Left ventricle myocardium inferior (tissue), 1 donor: ENCODE measurements at regions not wholly inside any gene's neighbourhood (a gene's known extent, or its start where the extent isn't known, plus 50 kb on each side); places are given as distances from the start of the nearest gene placed in this dataset.

Experiments used
- DNase-seq: peaks from one replicate; pipeline ENCODE4 v3.0.0-alpha.2; 2020
- H3K27ac ChIP-seq: fragments of 200-600 bp; replicated peaks from 2 replicates; pipeline ENCODE4 v1.8.0; 2021
- H3K27me3 ChIP-seq: fragments of 200-600 bp; 2 replicates; pipeline ENCODE4 v1.8.0; 2021; ENCODE audit warnings: low read depth
- H3K36me3 ChIP-seq: fragments of 200-600 bp; 2 replicates; pipeline ENCODE4 v1.8.0; 2021
- H3K4me1 ChIP-seq: fragments of 200-600 bp; 2 replicates; pipeline ENCODE4 v1.8.0; 2021
- H3K4me3 ChIP-seq: fragments of 200-600 bp; 2 replicates; pipeline ENCODE4 v1.8.0; 2021; ENCODE audit warnings: mild to moderate bottlenecking, moderate library complexity
- H3K9me3 ChIP-seq: fragments of 200-600 bp; replicated peaks from 2 replicates; pipeline ENCODE4 v1.8.0; 2021
- intact Hi-C: fragments of 100-400 bp; cut with micrococcal nuclease; formaldehyde crosslinking; loops from one replicate; pipeline ENCODE4 v1.11.0; 2022
- TF ChIP-seq, protein P1 (sequence below): fragments of 200-600 bp; IDR thresholded peaks from 2 replicates; pipeline ENCODE4 v1.8.0; 2021; ENCODE audit warnings: antibody characterized with exemption, mild to moderate bottlenecking, borderline replicate concordance
- donor health status: DM: no; HTN: yes; CAD: no; lungs with severe emphysema.

DNA sequence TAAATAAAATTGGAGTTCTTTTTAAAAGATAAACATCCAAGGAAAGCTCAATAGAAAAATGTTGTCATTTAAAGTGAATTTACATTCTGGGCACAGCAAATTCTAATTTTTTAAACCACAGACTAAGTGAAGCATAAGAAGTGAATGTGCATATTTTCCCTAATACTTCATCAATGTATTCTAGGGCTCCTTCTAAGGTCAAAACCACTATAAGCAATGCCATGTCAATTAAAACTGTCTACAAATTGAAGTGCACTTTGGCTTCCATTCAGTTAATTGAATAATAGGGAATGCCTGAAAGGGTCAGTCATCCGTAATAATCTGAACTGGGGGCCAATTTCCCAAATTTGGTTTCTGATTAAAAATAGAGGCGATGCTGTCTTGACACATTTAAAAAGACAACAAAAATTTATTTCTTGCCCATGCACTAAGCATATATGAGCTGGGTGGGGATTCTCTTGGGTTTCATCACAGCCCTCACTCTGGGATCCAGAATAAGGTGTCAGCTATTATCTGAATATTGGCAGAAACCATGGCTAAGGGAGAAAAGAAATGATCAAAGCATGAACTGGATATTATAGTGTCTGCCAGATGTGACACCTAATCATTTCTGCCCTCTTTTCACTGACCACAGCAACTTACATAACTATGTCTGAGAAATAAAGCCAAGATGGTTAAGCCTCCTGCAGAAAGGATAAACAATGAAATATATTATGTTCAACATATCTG lies 660.6 kb upstream of the B3GALT2 start:
- Histone ChIP-seq H3K36me3 (no peaks in the 10 kb centered on the region), H3K4me1 (no peaks in the 10 kb centered on the region), H3K4me3 (no peak overlapping the region), H3K27me3 (no peaks in the 10 kb centered on the region), H3K27ac (no peak overlapping the region), H3K9me3 (no peaks in the 10 kb centered on the region)
- DNase-seq: no peak
- intact Hi-C loops: no loop called here
- TF ChIP-seq, protein P1, sequence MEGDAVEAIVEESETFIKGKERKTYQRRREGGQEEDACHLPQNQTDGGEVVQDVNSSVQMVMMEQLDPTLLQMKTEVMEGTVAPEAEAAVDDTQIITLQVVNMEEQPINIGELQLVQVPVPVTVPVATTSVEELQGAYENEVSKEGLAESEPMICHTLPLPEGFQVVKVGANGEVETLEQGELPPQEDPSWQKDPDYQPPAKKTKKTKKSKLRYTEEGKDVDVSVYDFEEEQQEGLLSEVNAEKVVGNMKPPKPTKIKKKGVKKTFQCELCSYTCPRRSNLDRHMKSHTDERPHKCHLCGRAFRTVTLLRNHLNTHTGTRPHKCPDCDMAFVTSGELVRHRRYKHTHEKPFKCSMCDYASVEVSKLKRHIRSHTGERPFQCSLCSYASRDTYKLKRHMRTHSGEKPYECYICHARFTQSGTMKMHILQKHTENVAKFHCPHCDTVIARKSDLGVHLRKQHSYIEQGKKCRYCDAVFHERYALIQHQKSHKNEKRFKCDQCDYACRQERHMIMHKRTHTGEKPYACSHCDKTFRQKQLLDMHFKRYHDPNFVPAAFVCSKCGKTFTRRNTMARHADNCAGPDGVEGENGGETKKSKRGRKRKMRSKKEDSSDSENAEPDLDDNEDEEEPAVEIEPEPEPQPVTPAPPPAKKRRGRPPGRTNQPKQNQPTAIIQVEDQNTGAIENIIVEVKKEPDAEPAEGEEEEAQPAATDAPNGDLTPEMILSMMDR: no peak

DNA sequence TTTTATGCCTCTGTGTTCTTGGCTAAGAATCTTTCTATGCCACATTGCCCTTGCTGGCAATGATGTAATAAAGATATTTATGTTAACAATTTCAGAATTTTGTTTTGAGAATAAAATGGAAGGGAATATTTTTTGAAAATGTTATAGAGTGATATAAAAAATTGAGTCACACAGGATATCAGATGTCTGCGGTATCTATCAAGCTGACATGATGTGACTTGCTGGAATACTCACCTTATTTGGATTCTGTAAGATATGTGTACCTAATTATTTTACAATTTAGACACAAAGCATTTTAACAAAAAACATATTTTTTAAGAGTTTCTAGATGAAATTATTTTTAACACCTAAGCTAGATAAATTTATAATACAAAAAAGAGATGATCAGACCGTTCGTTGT lies 660.0 kb upstream of the B3GALT2 start:
- H3K4me1 ChIP-seq: no peaks in the 10 kb centered on the region
- DNase-seq: no peak
- no peaks in the 10 kb centered on the region for H3K27me3 ChIP-seq
- TF ChIP-seq, protein P1: no peak
- no peak overlapping the region for H3K4me3 ChIP-seq
- H3K36me3 ChIP-seq: no peaks in the 10 kb centered on the region
- no peak overlapping the region for H3K27ac ChIP-seq
- H3K9me3 ChIP-seq: no peaks in the 10 kb centered on the region
- intact Hi-C loops: no loop called here

DNA sequence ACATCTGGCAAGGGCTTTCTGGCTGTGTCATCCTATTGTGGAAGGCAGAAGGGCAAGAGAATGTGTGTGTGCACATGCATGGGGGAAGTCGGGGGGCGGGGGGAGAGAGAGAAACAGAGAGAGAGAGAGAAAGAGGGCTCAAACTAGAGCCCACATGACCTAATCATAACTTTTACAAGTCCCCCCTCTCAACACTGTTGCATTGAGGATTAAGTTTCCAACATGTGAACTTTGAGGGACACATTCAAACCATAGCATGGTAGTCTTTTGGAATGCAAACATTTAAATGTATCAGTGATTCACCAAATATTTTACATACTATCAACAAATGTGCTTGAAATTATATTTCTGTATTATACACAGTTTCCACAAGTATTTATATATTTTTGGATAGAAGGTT lies 655.4 kb upstream of the B3GALT2 start:
- Histone ChIP-seq H3K36me3 (no peaks in the 10 kb centered on the region), H3K27ac (no peak overlapping the region), H3K27me3 (no peaks in the 10 kb centered on the region), H3K4me3 (no peak overlapping the region), H3K4me1 (no peaks in the 10 kb centered on the region), H3K9me3 (no peaks in the 10 kb centered on the region)
- DNase-seq: no peak
- TF ChIP-seq, protein P1: no peak
- intact Hi-C loops: no loop called here

DNA sequence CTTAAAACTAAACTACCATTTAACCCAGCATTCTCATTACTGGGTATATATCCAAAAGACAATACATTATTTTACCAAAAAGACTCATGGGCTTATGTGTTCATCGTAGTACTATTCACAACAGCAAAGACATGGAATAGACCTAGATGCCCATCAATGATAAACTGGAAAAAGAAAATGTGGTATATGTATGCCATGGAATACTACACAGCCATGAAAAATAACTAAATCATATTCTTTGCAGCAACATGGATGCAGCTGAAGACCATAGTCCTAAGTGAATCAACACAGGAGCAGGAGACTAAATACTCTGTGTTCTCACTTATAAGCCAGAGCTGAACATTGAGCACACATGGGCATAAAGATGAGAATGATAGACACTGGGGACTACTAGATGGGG lies 645.1 kb upstream of the B3GALT2 start:
- intact Hi-C loops: no loop called here
- no peaks in the 10 kb centered on the region for H3K4me1 ChIP-seq
- H3K27ac ChIP-seq: no peak overlapping the region
- TF ChIP-seq, protein P1: no peak
- H3K27me3 ChIP-seq: no peaks in the 10 kb centered on the region
- no peaks in the 10 kb centered on the region for H3K36me3 ChIP-seq
- H3K9me3 ChIP-seq: peaks cover 55% of the 10 kb centered on the region
- H3K4me3 ChIP-seq: no peak overlapping the region
- no peak for DNase-seq

DNA sequence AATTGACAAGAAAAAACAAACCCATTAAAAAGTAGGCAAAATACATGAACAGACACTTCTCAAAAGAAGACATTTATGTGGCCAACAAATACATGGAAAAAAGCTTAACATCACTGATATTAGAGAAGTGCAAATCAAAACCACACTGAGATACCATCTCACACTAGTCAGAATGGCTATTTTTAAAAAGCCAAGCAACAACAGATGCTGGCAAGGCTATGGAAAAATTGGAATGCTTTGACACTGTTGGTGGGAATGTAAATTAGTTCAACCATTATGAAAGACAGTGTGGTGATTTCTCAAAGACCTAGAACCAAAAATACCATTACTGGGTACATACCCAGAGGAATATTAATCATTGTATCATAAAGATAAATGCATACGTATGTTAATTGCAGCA lies 641.1 kb upstream of the B3GALT2 start:
- intact Hi-C loops: no loop called here
- H3K4me1 ChIP-seq: no peaks in the 10 kb centered on the region
- TF ChIP-seq, protein P1: no peak
- H3K36me3 ChIP-seq: no peaks in the 10 kb centered on the region
- no peak overlapping the region for H3K4me3 ChIP-seq
- H3K27ac ChIP-seq: no peak overlapping the region
- H3K9me3 ChIP-seq: peaks cover 50% of the 10 kb centered on the region
- H3K27me3 ChIP-seq: no peaks in the 10 kb centered on the region
- DNase-seq: no peak
